ENCODE measurements at regions not wholly inside any gene's neighbourhood (a gene's known extent, or its start where the extent isn't known, plus 50 kb on each side); places are given as distances from the start of the nearest gene placed in this dataset.
A peak's percentile ranks its signal among the peaks of the same experiment; 100 is the strongest.

DNA sequence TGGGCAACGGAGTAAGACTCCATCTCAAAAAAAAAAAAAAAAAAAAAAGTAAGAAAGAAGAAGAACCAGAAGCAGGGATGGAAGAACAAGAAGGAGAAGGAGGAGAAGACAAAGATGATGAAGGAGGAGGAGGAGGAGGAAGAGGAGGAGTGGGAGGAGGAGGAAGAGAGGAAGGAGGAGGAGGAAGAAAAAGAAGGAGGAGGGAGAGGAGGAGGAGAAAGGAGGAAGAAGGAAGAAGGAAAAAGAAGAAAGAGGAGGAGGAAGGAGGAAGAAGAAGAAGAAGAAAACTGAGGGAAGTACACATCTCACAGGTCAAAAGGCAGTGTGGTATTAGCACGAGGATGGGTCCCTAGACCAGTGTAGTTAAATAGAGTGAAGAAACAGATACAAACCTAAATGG, 65.1 kb upstream of the SCAF8 start:
- Histone ChIP-seq H3K9me3 (no peaks in the 10 kb centered on the region), H3K27me3 (no peaks in the 10 kb centered on the region), H3K4me1 (no peaks in the 10 kb centered on the region), H3K27ac (no peak overlapping the region), H3K36me3 (no peaks in the 10 kb centered on the region), H3K4me3 (no peak overlapping the region)
- intact Hi-C loops (cut with DNase I; ENCODE audit: low total_unique reads) = no loop called here
- DNase-seq (ENCODE audit: low spot score in 2 of 2) = no peak
- TF ChIP-seq, protein P1, sequence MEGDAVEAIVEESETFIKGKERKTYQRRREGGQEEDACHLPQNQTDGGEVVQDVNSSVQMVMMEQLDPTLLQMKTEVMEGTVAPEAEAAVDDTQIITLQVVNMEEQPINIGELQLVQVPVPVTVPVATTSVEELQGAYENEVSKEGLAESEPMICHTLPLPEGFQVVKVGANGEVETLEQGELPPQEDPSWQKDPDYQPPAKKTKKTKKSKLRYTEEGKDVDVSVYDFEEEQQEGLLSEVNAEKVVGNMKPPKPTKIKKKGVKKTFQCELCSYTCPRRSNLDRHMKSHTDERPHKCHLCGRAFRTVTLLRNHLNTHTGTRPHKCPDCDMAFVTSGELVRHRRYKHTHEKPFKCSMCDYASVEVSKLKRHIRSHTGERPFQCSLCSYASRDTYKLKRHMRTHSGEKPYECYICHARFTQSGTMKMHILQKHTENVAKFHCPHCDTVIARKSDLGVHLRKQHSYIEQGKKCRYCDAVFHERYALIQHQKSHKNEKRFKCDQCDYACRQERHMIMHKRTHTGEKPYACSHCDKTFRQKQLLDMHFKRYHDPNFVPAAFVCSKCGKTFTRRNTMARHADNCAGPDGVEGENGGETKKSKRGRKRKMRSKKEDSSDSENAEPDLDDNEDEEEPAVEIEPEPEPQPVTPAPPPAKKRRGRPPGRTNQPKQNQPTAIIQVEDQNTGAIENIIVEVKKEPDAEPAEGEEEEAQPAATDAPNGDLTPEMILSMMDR (IDR thresholded peaks at IDR 0.05) = no peak
- TF ChIP-seq POLR2A (IDR thresholded peaks at IDR 0.05) = no peak
- no peak for TF ChIP-seq POLR2AphosphoS5 (IDR thresholded peaks at IDR 0.05)

- intact Hi-C loops (cut with DNase I; ENCODE audit: low total_unique reads) = loop anchor here (10.0 kb wide), 1 partner anchor 503 kb away; no protein-coding TSS in a partner anchor
- H3K4me1 ChIP-seq = no peaks in the 10 kb centered on the region
- no peak overlapping the region for H3K27ac ChIP-seq
- DNase-seq (ENCODE audit: low spot score in 2 of 2) = no peak
- no peak overlapping the region for H3K4me3 ChIP-seq
- TF ChIP-seq, protein P1 (IDR thresholded peaks at IDR 0.05) = no peak
- no peak for TF ChIP-seq POLR2AphosphoS5 (IDR thresholded peaks at IDR 0.05)
- no peak for TF ChIP-seq POLR2A (IDR thresholded peaks at IDR 0.05)
- no peaks in the 10 kb centered on the region for H3K36me3 ChIP-seq
- no peaks in the 10 kb centered on the region for H3K27me3 ChIP-seq
- H3K9me3 ChIP-seq = no peaks in the 10 kb centered on the region
These were observed 61.1 kb upstream of the SCAF8 start for GRCh38 chr6:154672086-154672485.

- Histone ChIP-seq H3K4me3 (no peak overlapping the region), H3K36me3 (no peaks in the 10 kb centered on the region), H3K27ac (no peak overlapping the region), H3K9me3 (no peaks in the 10 kb centered on the region), H3K4me1 (no peaks in the 10 kb centered on the region), H3K27me3 (no peaks in the 10 kb centered on the region)
- no peak for DNase-seq (ENCODE audit: low spot score in 2 of 2)
- TF ChIP-seq POLR2A (IDR thresholded peaks at IDR 0.05) (no peak), POLR2AphosphoS5 (IDR thresholded peaks at IDR 0.05) (no peak)
- TF ChIP-seq, protein P1 (IDR thresholded peaks at IDR 0.05) = no peak
- intact Hi-C loops (cut with DNase I; ENCODE audit: low total_unique reads) = loop anchor here (10.0 kb wide), 1 partner anchor 501 kb away; no protein-coding TSS in a partner anchor
These were observed 59.3 kb upstream of the SCAF8 start for GRCh38 chr6:154673919-154674318.

DNA sequence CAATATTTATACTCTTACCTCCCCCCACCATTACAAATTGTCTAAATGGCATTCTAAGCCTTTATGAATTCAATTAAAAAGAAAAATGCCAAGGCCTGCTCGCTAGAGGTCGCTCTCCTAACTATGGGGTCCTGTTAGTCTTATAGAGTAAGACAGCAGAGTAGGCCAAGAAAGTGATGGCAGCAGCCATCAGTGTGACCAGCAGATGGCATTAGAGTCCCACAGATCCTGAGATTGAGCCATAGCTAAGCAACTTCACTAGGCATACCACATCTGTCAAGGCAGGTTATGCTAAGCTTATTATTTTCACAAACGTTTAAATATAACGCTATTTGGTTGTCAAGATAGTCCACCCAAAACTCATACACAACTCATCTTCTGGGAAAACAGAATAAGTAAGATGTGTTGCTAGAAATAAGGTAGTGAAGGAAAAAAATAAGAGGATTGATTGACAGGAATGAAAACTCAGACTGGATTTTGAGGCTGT, 57.6 kb upstream of the SCAF8 start:
- H3K4me1 ChIP-seq = no peaks in the 10 kb centered on the region
- no peaks in the 10 kb centered on the region for H3K9me3 ChIP-seq
- H3K36me3 ChIP-seq = no peaks in the 10 kb centered on the region
- peak; percentile 72 to 89 for DNase-seq (ENCODE audit: low spot score in 2 of 2)
- intact Hi-C loops (cut with DNase I; ENCODE audit: low total_unique reads) = loop anchor here (10.0 kb wide), 1 partner anchor 499 kb away; no protein-coding TSS in a partner anchor
- no peaks in the 10 kb centered on the region for H3K27me3 ChIP-seq
- H3K4me3 ChIP-seq = no peak overlapping the region
- no peak overlapping the region for H3K27ac ChIP-seq
- TF ChIP-seq POLR2AphosphoS5 (IDR thresholded peaks at IDR 0.05) (peak in 2 of 3 donors; percentile 37 to 39), POLR2A (IDR thresholded peaks at IDR 0.05) (no peak)
- TF ChIP-seq, protein P1 (IDR thresholded peaks at IDR 0.05) = peak; percentile 80 to 100 (median 97)

- Histone ChIP-seq H3K27ac (no peak overlapping the region), H3K27me3 (no peaks in the 10 kb centered on the region), H3K4me3 (no peak overlapping the region), H3K4me1 (no peaks in the 10 kb centered on the region), H3K9me3 (no peaks in the 10 kb centered on the region), H3K36me3 (no peaks in the 10 kb centered on the region)
- no peak for DNase-seq (ENCODE audit: low spot score in 2 of 2)
- intact Hi-C loops (cut with DNase I; ENCODE audit: low total_unique reads) = no loop called here
- no peak for TF ChIP-seq POLR2AphosphoS5 (IDR thresholded peaks at IDR 0.05)
- no peak for TF ChIP-seq POLR2A (IDR thresholded peaks at IDR 0.05)
These were observed 50.5 kb upstream of the SCAF8 start for GRCh38 chr6:154682633-154683125.

All from breast epithelium (tissue), 4 donors.